Naive B cell (primary cell): ENCODE measurements at regions not wholly inside any gene's neighbourhood (a gene's known extent, or its start where the extent isn't known, plus 50 kb on each side); places are given as distances from the start of the nearest gene placed in this dataset.

Source experiments
- ATAC-seq, 2 donors: fragments of 150-1000 bp; cut with Tn5 transposase; 2 replicates each; pipeline ENCODE4 v1.10.0; 2021; ENCODE audit warnings: low read depth in 2 of 2, mild to moderate bottlenecking in 2 of 2, moderate library complexity in 2 of 2
- DNase-seq: peaks from one replicate; pipeline ENCODE4 v3.0.0; 2022
- H3K27ac Mint-ChIP-seq, 6 donors: one replicate each; pipeline ENCODE4 v1.8.0; 2020 to 2022; ENCODE audit warnings: mild to moderate bottlenecking in 6 of 6, mixed read lengths in 6 of 6, moderate library complexity in 5 of 6, inconsistent platforms in 2 of 6
- H3K27me3 Mint-ChIP-seq, 3 donors: one replicate each; pipeline ENCODE4 v1.8.0; 2021 to 2022; ENCODE audit warnings: mixed read lengths in 3 of 3, mild to moderate bottlenecking in 1 of 3
- H3K36me3 Mint-ChIP-seq, 2 donors: one replicate each; pipeline ENCODE4 v1.8.0; 2020 to 2022; ENCODE audit warnings: mixed read lengths in 2 of 2, inconsistent platforms in 1 of 2, mild to moderate bottlenecking in 1 of 2
- H3K4me1 Mint-ChIP-seq, 3 donors: one replicate each; pipeline ENCODE4 v1.8.0; 2020 to 2022; ENCODE audit warnings: mixed read lengths in 3 of 3, inconsistent platforms in 1 of 3, mild to moderate bottlenecking in 1 of 3, moderate library complexity in 1 of 3
- H3K4me3 Mint-ChIP-seq, 8 donors: one replicate each; pipeline ENCODE4 v1.8.0; 2020 to 2022; ENCODE audit warnings: mild to moderate bottlenecking in 8 of 8, mixed read lengths in 8 of 8, moderate library complexity in 8 of 8, inconsistent platforms in 2 of 8
- H3K9me3 Mint-ChIP-seq, 7 donors: one replicate each; pipeline ENCODE4 v1.8.0; 2020 to 2022; ENCODE audit warnings: mixed read lengths in 7 of 7, mild to moderate bottlenecking in 5 of 7, inconsistent platforms in 2 of 7, moderate library complexity in 1 of 7

DNA sequence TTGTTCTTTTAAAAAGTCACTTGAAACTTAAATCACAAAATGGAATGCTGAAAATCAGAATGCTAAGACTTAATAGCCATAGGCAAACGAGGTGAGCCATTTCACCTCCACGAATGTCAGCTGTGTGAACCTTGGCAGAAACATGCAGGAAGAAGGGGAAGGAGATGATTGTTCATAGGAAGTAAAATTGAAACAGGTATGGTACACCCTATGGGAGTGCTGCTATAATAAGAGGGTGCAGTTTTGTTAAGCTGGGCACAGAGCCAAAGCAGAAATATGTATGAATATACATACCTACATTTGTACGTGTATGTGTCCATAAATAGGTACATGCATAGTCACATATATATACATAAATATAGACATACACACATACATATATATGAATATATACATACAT is 51.0 kb upstream of the SPINK5 start:
- Mint-ChIP-seq H3K27ac (no peak overlapping the region), H3K9me3 (peaks cover 0 to 2% (median 0%) of the 10 kb centered on the region in 7 donors), H3K4me3 (no peak overlapping the region), H3K27me3 (peaks cover 0 to 4% (median 0%) of the 10 kb centered on the region in 3 donors), H3K36me3 (no peaks in the 10 kb centered on the region), H3K4me1 (no peaks in the 10 kb centered on the region)
- no peak for ATAC-seq
- DNase-seq, result no peak

DNA sequence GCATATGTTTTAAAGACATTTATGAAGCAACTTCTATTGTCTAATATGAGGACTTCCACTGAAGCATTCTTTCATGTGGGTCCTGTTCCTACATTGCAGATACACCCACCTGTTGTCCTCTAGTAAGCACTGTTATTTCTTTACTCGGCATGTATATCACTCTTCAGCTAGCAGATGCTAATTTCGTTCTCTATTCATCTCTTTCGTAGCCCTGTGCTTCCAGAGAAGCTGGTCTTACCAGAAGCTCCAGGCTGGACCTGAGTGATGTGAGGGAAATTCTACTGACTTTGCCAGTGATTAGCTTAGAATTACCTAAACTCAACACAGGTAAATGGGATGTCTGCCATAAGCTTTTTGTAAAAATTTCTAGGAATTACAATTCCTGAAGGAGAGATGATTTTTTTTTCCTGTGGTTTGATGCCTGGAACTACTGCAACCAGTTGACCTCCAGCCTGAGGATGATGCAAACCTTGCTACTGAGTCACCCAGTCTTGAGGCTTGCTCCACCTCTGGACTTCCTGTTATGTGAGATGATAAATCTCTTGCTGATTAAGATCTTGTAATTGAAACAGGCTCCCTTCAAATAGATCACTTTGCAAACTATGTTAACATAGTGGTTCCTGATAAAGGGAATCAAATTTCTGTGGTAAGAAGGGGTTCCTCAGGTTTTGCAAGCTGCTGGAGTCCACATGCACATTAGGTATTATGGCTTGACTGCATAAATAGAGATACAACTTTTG is 52.2 kb upstream of the SPINK5 start:
- DNase-seq (no peak), ATAC-seq (no peak)
- Mint-ChIP-seq H3K9me3 (peaks cover 0 to 3% (median 2%) of the 10 kb centered on the region in 7 donors), H3K27me3 (peaks cover 0 to 4% (median 0%) of the 10 kb centered on the region in 3 donors), H3K4me1 (no peaks in the 10 kb centered on the region), H3K4me3 (no peak overlapping the region), H3K36me3 (no peaks in the 10 kb centered on the region), H3K27ac (peak overlapping the region in 1 of 6 donors; percentile 69)

GRCh38 chr5:148005788-148006520 is 57.8 kb upstream of the SPINK5 start:
- no peak overlapping the region for H3K27ac Mint-ChIP-seq
- H3K36me3 Mint-ChIP-seq, result peaks cover 0 to 10% of the 10 kb centered on the region in 2 donors
- ATAC-seq (no peak), DNase-seq (no peak)
- peaks cover 1 to 39% (median 19%) of the 10 kb centered on the region in 7 donors for H3K9me3 Mint-ChIP-seq
- H3K27me3 Mint-ChIP-seq, result peaks cover 0 to 4% (median 0%) of the 10 kb centered on the region in 3 donors
- no peaks in the 10 kb centered on the region for H3K4me1 Mint-ChIP-seq
- H3K4me3 Mint-ChIP-seq, result no peak overlapping the region

GRCh38 chr5:148003226-148003625 is 60.6 kb upstream of the SPINK5 start:
- H3K27me3 Mint-ChIP-seq, result no peaks in the 10 kb centered on the region

DNA sequence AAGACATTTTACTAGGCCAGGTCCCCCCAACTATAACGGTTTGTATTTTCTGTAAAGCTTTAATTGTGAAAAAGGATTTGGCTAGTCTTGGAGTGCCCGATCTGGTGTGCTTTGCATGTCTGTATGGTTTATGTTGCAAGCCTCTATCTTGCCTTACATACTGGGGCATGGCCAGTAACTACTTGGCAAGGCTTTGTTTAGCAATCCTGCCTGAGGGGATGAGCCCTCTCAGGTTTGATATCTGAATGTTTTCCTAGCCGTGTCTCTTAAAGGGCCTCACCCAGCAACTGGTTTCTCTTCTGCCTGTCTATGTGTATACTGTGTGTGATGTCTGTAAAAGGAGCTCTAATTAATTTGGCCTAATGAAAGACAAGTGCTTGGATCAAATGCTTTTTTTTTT is 61.3 kb upstream of the SPINK5 start:
- Mint-ChIP-seq H3K4me3 (no peak overlapping the region), H3K36me3 (peaks cover 0 to 20% of the 10 kb centered on the region in 2 donors), H3K27me3 (no peaks in the 10 kb centered on the region), H3K4me1 (no peaks in the 10 kb centered on the region), H3K27ac (peak overlapping the region in 1 of 6 donors; percentile 29), H3K9me3 (peaks cover 11 to 55% (median 28%) of the 10 kb centered on the region in 7 donors)
- ATAC-seq (no peak), DNase-seq (no peak)

More at GRCh38 chr5:148003226-148003625, 60.6 kb upstream of the SPINK5 start:
- no peak overlapping the region for H3K27ac Mint-ChIP-seq
- peaks cover 0 to 20% of the 10 kb centered on the region in 2 donors for H3K36me3 Mint-ChIP-seq
- no peak for ATAC-seq
- DNase-seq, result no peak
- peaks cover 11 to 55% (median 28%) of the 10 kb centered on the region in 7 donors for H3K9me3 Mint-ChIP-seq
- H3K4me3 Mint-ChIP-seq, result no peak overlapping the region
- H3K4me1 Mint-ChIP-seq, result no peaks in the 10 kb centered on the region

DNA sequence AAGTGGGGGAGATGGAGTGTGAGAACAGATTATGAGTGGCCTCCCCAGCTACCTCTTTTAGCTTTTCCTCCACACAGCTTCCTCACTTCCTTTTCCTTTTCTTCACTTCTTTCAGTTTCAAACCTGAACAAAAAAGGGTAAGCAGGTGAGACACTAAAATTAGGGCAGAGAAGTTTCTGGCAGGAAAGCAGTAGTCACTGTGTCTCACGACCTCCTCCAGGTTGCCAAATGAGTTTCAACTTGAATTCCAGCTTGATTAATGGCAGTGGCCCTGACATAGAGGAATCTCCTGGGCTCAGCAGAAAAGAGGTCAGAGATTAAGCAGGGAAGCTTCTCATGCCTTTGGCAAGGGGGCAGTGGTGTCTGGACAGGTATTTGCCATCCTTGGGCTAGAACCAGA is 63.7 kb upstream of the SPINK5 start:
- H3K27me3 Mint-ChIP-seq, result peaks cover 0 to 5% (median 0%) of the 10 kb centered on the region in 3 donors
- no peaks in the 10 kb centered on the region for H3K4me1 Mint-ChIP-seq
- DNase-seq (no peak), ATAC-seq (no peak)
- H3K9me3 Mint-ChIP-seq, result peaks cover 11 to 45% (median 28%) of the 10 kb centered on the region in 7 donors
- peaks cover 0 to 20% of the 10 kb centered on the region in 2 donors for H3K36me3 Mint-ChIP-seq
- no peak overlapping the region for H3K27ac Mint-ChIP-seq
- no peak overlapping the region for H3K4me3 Mint-ChIP-seq

DNA sequence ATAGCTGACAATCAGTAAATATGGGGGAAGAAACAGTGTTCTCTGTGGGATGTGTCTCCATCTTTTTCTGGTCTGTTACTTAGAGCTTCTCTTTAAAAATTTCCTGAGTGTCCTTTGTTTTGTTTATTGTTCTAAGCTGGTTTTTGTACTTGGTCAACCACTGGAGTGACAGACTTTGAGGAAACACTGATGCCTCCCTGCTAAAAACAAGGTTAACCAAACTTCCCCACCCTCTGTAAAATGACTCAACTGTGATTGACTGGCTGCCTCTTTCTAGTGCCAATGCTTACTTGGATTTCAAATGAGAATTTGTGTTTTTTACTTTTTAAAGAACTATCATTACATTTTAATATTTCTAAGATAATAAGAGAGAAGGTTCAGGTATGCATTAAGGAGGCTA is 65.1 kb upstream of the SPINK5 start:
- H3K4me1 Mint-ChIP-seq, result no peaks in the 10 kb centered on the region
- peak overlapping the region in 1 of 6 donors; percentile 33 for H3K27ac Mint-ChIP-seq
- no peak overlapping the region for H3K4me3 Mint-ChIP-seq
- ATAC-seq (no peak), DNase-seq (no peak)
- H3K9me3 Mint-ChIP-seq, result peaks cover 11 to 39% (median 28%) of the 10 kb centered on the region in 7 donors
- H3K36me3 Mint-ChIP-seq, result peaks cover 0 to 20% of the 10 kb centered on the region in 2 donors
- H3K27me3 Mint-ChIP-seq, result peaks cover 0 to 5% (median 0%) of the 10 kb centered on the region in 3 donors

- Mint-ChIP-seq H3K27ac (no peak overlapping the region), H3K9me3 (peaks cover 11 to 31% (median 22%) of the 10 kb centered on the region in 7 donors), H3K36me3 (peaks cover 0 to 17% of the 10 kb centered on the region in 2 donors), H3K27me3 (peaks cover 0 to 5% (median 0%) of the 10 kb centered on the region in 3 donors), H3K4me3 (no peak overlapping the region), H3K4me1 (no peaks in the 10 kb centered on the region)
- ATAC-seq, result no peak
- DNase-seq, result no peak
Observed at GRCh38 chr5:147997486-147997885, 66.3 kb upstream of the SPINK5 start.

DNA sequence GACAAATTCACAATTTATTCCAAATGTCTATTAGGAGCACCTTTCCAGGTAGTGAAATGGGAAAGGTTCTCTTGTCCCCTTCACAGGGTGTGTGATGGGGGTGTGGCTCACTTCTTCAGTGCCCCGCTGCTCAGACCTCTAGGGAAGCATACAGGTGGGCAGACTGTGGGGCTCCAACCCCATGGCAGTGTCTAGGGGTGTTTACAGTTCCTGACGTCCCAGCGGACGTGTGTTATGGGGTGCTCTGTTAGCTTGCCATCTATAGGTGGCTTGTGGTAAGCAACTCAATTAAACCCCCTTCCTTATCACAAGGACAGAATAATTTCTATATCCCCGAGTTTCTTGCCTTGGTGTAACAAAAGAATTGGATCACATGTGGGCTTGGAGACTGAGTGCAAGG is 67.4 kb upstream of the SPINK5 start:
- H3K27ac Mint-ChIP-seq, result no peak overlapping the region
- no peak for ATAC-seq
- H3K36me3 Mint-ChIP-seq, result peaks cover 0 to 10% of the 10 kb centered on the region in 2 donors
- H3K27me3 Mint-ChIP-seq, result peaks cover 0 to 5% (median 0%) of the 10 kb centered on the region in 3 donors
- no peak for DNase-seq
- H3K9me3 Mint-ChIP-seq, result peaks cover 9 to 20% (median 11%) of the 10 kb centered on the region in 7 donors
- H3K4me3 Mint-ChIP-seq, result no peak overlapping the region
- H3K4me1 Mint-ChIP-seq, result no peaks in the 10 kb centered on the region

DNA sequence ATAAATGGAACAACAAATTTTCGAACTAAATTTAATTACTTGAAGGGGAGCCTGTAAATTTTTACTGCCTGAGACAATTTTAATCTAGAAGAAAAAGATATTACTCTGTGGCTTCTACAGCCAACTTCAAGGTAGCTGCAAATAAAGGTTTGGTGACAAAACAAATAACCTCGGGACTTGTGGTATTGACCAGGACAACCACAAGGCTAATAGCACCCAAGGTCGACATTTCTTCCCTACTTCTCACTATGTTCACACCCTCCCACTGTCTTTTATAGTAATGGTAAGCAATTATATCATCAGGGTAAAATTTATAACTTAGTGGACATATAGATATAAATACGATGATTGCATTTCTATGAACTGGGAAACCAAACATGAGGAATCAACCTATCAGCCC is 67.9 kb upstream of the SPINK5 start:
- peaks cover 0 to 5% (median 0%) of the 10 kb centered on the region in 3 donors for H3K27me3 Mint-ChIP-seq
- peaks cover 0 to 10% of the 10 kb centered on the region in 2 donors for H3K36me3 Mint-ChIP-seq
- no peak overlapping the region for H3K4me3 Mint-ChIP-seq
- no peak for DNase-seq
- no peak for ATAC-seq
- no peak overlapping the region for H3K27ac Mint-ChIP-seq
- H3K4me1 Mint-ChIP-seq, result no peaks in the 10 kb centered on the region
- H3K9me3 Mint-ChIP-seq, result peaks cover 7 to 15% (median 11%) of the 10 kb centered on the region in 7 donors

- ATAC-seq, result no peak
- H3K27ac Mint-ChIP-seq, result no peak overlapping the region
- peaks cover 0 to 4% (median 0%) of the 10 kb centered on the region in 7 donors for H3K9me3 Mint-ChIP-seq
- H3K4me1 Mint-ChIP-seq, result no peaks in the 10 kb centered on the region
- DNase-seq, result no peak
- no peak overlapping the region for H3K4me3 Mint-ChIP-seq
- no peaks in the 10 kb centered on the region for H3K36me3 Mint-ChIP-seq
- H3K27me3 Mint-ChIP-seq, result peaks cover 0 to 10% (median 0%) of the 10 kb centered on the region in 3 donors
Observed at GRCh38 chr5:147989994-147990393, 73.8 kb upstream of the SPINK5 start.

GRCh38 chr5:147989239-147989638 is 74.5 kb upstream of the SPINK5 start:
- ATAC-seq, result no peak
- Mint-ChIP-seq H3K4me1 (no peaks in the 10 kb centered on the region), H3K9me3 (peaks cover 0 to 5% (median 0%) of the 10 kb centered on the region in 7 donors), H3K36me3 (no peaks in the 10 kb centered on the region), H3K27ac (no peak overlapping the region), H3K27me3 (peaks cover 0 to 14% (median 0%) of the 10 kb centered on the region in 3 donors), H3K4me3 (no peak overlapping the region)
- no peak for DNase-seq

DNA sequence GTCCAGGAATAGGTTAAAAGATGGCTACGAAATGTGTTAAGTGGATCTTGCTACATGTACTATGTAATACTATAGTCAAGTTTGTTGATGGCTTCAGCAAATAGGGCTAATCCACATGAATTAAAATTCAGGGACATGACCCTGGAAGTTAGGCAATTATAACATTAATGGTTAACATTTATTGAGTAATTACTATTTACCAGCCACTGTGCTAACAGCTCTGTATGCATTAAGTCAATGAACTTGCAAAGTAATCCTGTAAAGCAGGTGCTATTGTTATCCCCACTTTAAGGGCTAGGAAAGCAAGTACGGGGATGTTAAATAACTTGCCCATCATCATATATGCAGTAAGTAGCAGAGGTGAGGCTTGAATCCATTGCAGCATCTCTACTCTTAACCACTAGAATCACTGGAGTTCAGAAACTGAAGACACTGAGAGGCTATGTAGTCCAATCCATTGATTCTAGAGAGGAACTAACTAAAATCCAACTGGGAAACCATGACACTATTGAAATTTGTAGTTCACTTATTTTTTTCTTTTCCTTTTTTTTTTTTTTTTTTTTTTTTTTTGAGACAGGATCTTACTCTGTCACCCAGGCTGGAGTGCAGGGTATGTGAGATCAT is 77.5 kb upstream of the SPINK5 start:
- Mint-ChIP-seq H3K27ac (no peak overlapping the region), H3K4me3 (no peak overlapping the region), H3K4me1 (no peaks in the 10 kb centered on the region), H3K27me3 (peaks cover 0 to 14% (median 0%) of the 10 kb centered on the region in 3 donors), H3K36me3 (no peaks in the 10 kb centered on the region), H3K9me3 (peaks cover 0 to 9% (median 0%) of the 10 kb centered on the region in 7 donors)
- DNase-seq, result no peak
- ATAC-seq, result no peak
